ENCODE measurements at regions not wholly inside any gene's neighbourhood (a gene's known extent, or its start where the extent isn't known, plus 50 kb on each side); places are given as distances from the start of the nearest gene placed in this dataset.
A peak's percentile ranks its signal among the peaks of the same experiment; 100 is the strongest.
"Not testable (repeated sequence)": the region's sequence is repeated elsewhere in the genome, so short reads cannot be mapped to it uniquely, and the experiment has no call there.

- DNase-seq = peak; percentile 41
Measured at GRCh38 chr14:34098045-34098984, 147.4 kb upstream of the EGLN3 start.

GRCh38 chr14:34097644-34098043 is 146.8 kb upstream of the EGLN3 start:
- no peak for DNase-seq

- no peak for DNase-seq
Measured at GRCh38 chr14:34094384-34094783, 143.5 kb upstream of the EGLN3 start.

GRCh38 chr14:34093883-34094282 is 143.0 kb upstream of the EGLN3 start:
- DNase-seq = no peak

GRCh38 chr14:34090451-34090850 is 139.6 kb upstream of the EGLN3 start:
- no peak for DNase-seq

GRCh38 chr14:34088914-34089313 is 138.0 kb upstream of the EGLN3 start:
- DNase-seq = no peak

GRCh38 chr14:34087571-34087970 is 136.7 kb upstream of the EGLN3 start:
- DNase-seq = no peak

- DNase-seq = no peak
Measured at GRCh38 chr14:34086223-34086757, 135.4 kb upstream of the EGLN3 start.

- DNase-seq = no peak
Measured at GRCh38 chr14:34085695-34086094, 134.8 kb upstream of the EGLN3 start.

- no peak for DNase-seq
Measured at GRCh38 chr14:34081576-34082136, 130.8 kb upstream of the EGLN3 start.

GRCh38 chr14:34081101-34081575 is 130.3 kb upstream of the EGLN3 start:
- no peak for DNase-seq

GRCh38 chr14:34079643-34080042 is 128.8 kb upstream of the EGLN3 start:
- DNase-seq = not testable (repeated sequence)

- no peak for DNase-seq
Measured at GRCh38 chr14:34078117-34078743, 127.4 kb upstream of the EGLN3 start.

- no peak for DNase-seq
Measured at GRCh38 chr14:34075826-34076225, 125.0 kb upstream of the EGLN3 start.

GRCh38 chr14:34075042-34075744 is 124.3 kb upstream of the EGLN3 start:
- no peak for DNase-seq

- DNase-seq = no peak
Measured at GRCh38 chr14:34072921-34073320, 122.0 kb upstream of the EGLN3 start.

- no peak for DNase-seq
Measured at GRCh38 chr14:34072401-34072800, 121.5 kb upstream of the EGLN3 start.

- DNase-seq = no peak
Measured at GRCh38 chr14:34070917-34071407, 120.1 kb upstream of the EGLN3 start.

GRCh38 chr14:34069854-34070582 is 119.1 kb upstream of the EGLN3 start:
- DNase-seq = no peak

- DNase-seq = no peak
Measured at GRCh38 chr14:34067587-34067986, 116.7 kb upstream of the EGLN3 start.
